GM19238 (cell line): ENCODE measurements at regions not wholly inside any gene's neighbourhood (a gene's known extent, or its start where the extent isn't known, plus 50 kb on each side); places are given as distances from the start of the nearest gene placed in this dataset.
"Not testable (repeated sequence)": the region's sequence is repeated elsewhere in the genome, so short reads cannot be mapped to it uniquely, and the experiment has no call there.

Source experiments
- DNase-seq: peaks from one replicate; pipeline ENCODE4 v3.0.0; 2011; ENCODE audit warnings: low spot score; ENCODE audit not compliant: insufficient read length

DNA sequence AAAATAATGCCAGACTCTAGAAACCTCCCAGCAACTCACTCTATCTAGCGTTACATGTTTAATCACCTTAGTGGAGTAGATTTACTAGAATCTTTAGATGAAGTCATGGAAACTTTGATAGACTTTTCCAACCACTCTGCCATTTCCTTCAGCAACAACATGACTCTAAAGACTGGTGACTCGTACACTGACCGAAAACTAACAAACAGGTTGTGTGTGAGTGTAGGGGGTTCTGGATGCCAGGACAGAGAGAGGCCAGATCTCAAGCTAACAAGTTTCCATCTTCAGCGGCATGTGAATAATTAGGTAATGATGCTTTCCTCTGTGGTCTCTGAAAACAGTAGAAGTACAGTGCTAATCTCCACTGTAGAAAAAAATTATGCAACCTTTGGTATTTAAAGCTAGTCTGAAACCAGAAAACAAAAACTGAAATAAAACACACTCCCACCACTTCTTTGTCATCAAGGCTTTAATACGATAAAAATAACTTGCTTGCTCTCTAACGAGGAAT lies 286.4 kb downstream of the PRDM5 start:
- DNase-seq, result no peak

DNA sequence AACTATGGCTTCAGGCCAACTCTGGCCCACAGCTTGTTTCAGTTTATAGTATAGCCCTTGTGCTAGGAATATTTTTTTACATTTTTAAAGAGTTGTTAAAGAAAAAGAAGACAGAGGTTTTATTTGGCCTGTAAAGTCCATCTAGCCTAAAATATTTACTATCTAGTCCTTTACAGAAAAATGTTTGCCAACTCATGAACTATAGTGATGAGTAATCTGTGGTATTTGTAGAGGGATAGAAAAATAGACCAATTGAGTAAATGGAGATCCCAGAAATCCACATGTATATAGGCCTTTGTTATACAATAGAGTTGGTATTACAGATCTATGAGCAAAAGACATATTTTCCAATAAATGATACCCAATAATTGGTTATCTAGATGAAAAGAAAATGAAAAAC lies 288.7 kb downstream of the PRDM5 start:
- no peak for DNase-seq

DNA sequence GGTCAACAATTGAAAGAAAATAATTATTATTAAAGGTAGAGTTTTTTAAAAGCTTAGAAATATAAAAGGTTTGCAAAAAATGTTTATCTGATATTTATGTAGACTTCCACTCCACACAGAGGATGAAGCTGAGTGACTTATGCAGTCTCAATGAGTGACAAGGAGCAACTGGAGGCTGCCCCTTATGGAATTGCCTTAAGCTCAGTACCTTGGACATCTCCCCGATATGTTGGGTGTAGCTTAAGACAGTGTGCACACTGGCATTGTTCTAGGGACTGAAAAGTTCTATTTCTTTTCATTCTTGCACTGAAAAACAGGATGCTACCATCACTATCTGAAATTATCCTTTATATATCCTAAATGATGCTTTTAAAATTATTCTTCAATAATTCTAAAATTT lies 292.1 kb downstream of the PRDM5 start:
- no peak for DNase-seq

DNA sequence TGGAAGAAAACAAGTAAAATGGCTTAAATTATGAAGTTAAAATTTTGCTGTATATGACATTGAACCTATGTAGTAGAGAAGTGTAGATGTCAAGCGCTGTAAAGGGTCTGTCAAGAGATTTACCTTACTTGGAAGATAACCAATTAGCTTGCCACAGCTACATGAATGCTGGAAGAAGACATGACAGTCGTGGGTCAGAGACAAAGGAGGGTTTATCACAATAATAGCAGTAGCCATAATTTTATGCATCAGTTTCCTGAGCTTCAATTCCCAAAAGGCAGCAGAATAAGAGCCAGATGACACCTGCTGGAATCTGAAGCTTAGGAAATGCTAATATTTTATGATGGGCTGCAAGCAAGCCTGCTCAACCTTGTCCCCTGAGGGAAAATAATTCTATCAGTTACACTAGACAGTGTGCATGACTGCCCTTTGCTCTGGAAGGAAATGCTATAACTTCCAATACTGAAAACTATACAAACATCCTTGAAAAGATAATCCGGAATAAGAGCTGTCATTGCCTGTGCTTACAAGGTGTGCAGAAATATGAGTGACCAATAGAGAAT lies 292.9 kb downstream of the PRDM5 start:
- no peak for DNase-seq

DNA sequence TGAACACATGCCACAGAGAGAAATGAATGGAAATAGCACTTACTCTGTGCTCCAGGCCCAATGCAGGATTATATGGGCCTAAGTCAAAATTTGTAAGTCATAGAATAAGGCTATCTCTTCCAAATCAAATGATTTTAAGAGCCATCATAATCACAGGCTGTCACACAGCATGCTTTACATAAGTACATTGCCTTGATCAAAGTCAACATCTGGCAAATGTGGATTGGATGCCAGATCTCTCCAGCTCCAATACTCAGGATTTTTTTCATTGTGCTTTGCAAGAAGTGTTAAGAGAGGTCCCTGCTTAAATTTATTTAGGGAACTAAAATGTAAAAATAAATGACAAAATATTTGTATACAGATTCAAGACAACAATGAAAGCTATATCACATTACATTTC lies 299.9 kb downstream of the PRDM5 start:
- DNase-seq, result no peak

DNA sequence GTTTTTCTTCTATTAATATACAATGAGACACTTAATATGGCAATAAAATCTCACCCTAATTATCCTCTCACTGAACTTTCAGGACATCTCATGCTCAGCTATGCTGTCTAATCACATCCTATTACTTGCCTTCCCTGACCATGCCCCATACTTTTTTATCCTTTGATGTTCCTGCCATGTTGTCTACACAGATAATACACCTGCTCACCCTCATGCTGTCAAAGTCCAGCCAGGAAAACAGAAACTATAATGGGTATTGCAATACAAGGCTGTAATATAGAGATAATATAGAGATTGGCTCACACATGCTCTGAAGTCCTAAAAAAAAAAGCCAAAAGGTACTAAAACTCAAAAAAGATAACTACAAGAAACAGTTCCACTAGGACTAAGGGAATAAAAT lies 305.4 kb downstream of the PRDM5 start:
- no peak for DNase-seq

DNA sequence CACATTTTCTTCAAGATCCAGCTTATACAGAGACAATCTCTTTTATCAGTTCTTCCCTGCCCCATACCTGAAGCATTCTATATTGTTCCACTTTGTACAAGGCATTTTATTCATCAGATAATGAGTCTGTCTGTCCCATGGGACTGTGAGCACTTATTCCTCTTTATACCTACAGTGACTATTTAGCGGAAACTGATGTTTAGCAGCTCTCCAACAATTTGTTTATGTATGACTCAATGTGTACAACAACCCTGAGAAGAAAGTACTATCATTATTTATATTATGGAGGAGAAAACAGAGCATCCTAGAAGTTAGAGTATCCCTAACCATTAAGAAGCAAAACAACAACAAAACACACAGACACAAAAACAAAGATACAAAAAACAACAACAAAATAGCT lies 306.5 kb downstream of the PRDM5 start:
- DNase-seq, result no peak

DNA sequence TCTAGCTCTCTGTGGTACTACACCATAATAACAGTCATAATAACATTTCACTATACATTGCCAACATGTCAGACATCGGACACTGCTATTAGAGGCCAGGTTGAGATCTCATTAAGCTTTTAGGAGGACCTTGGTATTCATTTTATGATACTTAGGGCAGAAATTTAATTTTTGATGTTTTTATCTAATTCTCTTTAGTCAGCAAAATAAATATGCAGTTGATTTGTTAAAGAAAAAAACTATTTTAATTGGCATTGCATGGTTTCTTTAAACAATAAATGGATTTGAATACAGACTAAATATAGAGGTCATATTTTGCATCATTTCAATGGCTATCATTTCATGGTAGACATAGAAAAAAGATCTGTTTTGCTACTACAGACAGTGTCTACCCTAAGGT lies 308.7 kb downstream of the PRDM5 start:
- no peak for DNase-seq

DNA sequence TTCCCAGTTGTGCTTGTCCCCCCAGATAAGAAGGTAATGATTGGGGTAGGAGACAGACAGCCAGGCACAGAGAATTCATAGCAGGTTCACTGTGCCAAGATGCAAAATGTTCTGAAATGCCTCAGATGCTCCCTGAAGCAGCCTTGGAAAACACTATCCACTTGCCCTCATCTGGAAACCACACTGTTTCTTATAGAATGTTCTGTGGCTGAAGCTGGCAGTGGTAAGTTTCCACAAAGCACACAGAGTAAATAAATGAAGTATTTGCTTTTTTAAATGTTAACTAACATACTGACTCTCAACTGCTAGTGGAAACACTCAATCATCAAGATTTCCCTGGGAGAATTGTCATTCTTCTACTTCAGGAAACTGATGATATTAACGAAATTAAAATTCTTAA lies 311.4 kb downstream of the PRDM5 start:
- DNase-seq, result no peak

DNA sequence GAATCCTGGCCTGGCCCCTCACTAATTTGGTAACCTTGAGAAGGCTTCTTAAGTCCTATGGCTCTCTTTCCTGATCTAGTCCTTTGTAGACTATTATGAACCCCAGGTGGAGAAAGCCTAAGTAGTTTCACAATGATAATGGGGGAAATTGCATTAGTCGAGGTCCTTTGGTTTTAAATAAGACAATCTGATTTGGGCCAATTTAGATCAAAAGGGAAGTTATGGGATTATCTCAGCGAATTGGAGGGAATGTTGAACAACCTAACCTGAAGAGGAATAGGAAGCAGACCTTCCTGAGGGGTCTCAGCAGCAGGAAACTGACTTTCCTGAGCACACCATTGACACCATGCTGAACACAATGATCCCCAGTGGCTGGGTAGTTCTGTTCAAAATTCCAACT lies 331.5 kb downstream of the PRDM5 start:
- DNase-seq, result no peak

DNA sequence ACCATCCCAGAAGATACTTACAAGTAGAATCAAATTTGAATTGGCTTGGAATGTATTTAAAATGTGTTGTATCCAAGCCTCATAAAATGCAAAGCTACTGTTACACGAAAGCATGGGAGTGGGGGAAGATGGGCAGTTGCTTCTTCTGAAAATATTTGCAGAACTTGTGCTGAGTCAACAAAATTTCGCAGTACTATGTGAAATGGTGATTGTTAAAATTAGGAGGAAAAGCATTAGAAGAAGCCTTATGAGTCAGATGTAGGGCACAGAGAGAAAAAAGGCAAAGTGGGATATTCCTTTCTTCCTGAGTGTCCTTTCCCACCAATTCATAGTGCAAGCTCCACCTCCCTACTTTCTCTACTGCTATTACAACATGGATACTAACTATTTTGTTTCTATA lies 332.7 kb downstream of the PRDM5 start:
- DNase-seq, result no peak

DNA sequence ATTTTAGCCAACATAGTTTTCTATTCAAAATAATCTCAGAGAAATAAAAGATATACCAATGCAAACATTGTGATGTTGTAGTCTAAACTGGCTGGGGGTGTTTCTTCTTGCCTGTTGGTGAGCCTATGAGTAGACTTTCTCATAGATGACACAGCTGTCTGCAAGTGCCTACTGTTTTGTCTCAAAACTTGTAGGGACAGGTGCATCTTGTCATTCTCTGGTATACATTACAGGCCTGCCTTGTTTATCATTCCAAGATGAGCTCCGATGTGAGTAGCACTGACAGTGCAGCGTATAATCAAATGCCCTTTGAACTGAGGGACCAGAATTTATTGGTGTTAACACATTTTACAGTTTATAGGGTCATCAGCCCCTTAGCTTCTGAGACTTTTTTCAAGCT lies 353.8 kb downstream of the PRDM5 start:
- no peak for DNase-seq

DNA sequence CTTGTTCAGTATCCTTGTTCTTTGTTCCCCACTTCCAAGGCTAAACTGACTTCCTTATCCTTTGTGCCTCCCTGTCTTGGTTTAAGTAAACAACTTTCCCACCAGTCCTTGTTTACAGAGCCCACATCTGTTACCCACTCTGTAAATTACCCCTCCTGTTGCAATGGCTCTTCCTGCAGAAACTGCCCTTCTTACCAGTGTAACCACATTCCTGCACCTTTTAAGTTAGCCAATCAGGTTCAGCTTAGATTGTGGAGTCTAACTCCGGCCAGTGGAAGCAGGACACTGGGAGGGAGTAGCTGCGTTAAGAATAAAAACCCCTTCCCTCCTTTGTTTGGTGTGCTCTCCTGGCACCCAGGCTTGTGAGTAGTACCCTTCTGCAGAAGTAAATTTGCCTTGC lies 360.9 kb downstream of the PRDM5 start:
- no peak for DNase-seq

DNA sequence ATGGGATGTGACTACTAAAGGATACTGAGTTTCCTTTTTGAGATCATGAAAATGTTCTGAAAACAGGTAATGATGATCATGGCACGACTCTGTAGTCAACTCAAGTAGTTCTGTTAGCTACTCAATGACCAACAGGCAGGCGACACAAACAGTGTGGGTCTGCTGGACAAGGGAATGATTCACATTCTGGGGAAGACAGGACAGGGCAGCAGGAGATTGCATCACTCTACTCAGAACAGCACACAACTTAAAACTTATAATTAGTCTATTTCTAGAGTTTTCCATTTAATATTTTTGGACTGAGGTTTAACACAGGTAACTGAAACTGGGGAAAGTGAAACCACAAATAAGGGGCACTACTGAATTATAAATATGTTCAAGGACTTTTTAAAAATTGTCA lies 365.2 kb downstream of the PRDM5 start:
- no peak for DNase-seq

DNA sequence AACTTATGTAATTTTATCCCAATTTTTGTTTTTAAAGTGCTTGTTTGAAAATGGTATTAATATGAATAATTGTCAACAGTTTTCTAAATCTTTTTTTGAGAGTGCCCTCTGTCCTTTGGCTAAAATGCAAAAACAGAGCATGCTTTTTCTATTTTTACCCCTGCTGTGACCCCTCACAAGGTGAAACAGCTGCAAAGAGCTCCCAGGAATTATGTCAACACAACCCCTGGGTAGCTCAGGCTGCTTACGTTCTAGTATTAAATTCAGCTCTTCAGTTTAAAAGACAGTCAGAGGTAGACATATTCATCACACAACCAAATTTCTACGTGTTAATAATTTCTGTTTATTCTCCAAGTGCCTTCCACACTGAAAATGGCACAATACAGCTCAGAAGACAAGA lies 367.5 kb downstream of the PRDM5 start:
- DNase-seq, result no peak

DNA sequence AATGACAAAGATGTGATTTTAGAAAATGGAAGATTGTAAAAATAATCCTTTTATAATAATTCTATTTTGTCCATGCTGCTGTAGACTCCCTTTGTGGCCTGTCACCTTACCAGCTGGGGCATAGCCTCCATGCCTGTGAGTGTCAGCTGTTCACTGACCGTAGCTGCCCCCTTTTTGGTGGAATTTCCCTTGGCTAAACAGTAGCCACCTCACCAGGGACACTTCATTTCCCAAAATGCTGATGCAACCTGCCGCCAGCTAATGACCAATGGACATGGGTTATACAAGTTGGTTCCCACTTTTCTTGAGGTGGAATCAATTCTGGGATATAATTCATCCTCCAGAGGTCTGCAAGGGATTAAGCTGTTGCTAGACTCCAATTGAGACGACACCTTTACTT lies 368.4 kb downstream of the PRDM5 start:
- DNase-seq, result no peak

DNA sequence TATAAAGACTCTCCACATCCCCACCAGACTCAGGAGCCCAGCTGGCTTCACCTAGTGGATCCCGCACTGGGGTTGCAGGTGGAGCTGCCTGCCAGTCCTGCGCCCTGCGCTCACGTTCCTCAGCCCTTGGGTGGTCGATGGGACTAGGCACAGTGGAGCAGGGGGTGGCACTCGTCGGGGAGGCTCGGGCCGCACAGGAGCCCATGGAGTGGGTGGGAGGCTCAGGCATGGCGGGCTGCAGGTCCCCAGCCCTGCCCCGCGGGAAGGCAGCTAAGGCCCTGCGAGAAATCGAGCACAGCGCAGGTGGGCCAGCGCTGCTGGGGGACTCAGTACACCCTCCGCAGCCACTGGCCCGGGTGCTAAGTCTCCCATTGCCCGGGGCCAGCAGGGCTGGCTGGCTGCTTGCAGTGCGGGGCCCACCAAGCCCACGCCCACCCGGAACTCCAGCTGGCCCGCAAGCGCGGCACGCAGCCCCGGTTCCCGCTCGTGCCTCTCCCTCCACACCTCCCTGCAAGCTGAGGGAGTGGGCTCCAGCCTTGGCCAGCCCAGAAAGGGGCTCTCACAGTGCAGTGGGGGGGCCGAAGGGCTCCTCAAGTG lies 371.8 kb downstream of the PRDM5 start:
- not testable (repeated sequence) for DNase-seq

DNA sequence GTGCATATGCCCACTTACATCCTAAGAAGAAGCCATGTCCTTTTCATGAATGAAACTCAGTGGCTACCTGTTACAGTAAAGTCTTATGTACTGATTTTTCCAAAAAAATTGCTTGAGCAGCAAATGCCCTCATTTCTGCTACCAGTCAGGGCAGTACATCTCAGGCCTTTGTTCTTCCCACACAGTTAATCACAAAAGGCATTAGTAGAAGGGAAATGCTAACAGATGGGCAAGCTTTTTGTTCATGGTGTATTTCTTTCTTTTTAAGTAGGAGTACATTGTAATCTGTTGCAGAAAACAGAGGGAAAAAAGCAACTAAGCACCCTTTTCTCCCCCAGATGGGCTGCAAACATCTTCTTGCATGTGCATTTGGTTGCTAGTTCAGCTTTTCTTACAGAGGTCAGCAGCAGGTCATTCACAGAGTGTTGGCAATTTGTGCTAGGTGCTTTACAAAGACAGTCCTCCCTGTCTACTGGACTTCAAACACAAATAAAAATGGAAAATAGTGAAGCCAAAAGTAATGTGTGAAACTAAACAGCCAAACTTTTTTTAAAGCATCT lies 373.4 kb downstream of the PRDM5 start:
- DNase-seq, result no peak

DNA sequence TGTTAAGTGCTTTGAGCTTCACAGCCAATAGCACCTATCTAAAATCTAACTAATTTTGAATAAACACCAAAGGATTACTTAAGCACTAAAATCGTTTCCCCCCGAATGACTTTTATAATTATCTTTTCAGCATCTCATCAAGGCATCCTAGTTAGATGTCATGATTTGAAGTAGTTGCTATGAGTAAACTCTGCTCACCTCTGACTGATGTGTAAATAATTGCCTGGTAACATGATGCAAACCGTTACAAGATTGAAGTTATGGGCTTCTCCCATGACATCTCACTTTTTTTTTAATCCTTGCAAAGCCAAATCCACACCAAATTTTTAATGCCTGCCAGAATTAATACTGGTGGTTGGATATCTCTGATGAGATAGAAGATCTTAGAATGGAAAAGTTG lies 377.1 kb downstream of the PRDM5 start:
- no peak for DNase-seq

DNA sequence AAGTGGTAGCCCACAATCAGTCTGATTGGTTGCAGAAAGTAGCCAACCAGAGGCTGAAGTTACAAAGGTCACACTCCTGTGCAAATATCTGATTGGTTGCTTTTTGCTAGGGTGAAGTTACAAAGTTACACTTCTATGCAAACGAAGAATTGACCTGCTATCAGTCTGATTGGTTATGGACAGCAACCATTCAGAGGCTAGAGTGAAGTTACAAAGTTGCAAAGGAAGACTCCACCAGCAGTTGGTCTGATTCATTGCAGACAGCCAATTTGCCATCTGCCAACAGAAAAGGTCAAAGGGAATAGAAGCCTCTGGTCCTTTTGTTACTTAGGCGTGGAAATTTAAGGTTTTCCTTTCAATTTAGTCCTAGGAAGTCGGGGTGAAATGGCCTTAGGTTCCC lies 377.7 kb downstream of the PRDM5 start:
- DNase-seq, result no peak

DNA sequence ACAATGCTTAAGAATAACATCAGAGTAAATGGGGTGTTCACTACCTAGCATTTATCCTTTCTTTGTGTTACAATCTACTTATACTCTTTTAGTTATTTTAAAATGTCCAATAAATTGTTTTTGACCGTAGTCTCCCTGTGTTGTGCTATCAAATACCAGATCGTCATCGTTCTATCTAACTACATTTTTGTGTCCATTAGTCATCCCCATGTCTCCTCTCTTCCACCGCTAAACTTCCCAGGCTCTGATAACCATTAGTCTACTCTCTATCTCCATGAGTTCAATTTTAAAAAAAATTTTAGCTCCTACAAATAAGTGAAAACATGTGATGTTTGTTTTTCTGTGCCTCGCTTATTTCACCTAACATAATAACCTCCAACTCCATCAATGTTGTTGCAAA lies 381.9 kb downstream of the PRDM5 start:
- DNase-seq, result no peak

DNA sequence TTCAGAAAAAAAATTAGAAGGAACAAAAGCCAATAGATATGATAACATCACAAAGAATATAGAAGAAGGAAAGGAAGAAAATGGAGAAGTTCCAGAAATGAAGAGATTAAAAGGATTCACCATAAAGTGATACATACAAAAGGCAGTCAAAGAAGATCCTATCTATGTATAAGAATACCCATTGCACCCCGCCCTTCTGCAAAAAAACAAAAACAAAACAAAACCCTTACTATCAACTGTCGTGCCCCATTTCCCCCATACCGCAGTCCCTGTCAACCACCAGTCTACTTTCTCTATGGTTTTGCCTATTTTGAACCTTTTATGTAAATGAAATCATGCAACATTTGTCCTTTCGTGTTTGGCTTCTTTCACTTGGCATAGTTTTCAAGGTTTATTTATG lies 385.6 kb downstream of the PRDM5 start:
- no peak for DNase-seq

DNA sequence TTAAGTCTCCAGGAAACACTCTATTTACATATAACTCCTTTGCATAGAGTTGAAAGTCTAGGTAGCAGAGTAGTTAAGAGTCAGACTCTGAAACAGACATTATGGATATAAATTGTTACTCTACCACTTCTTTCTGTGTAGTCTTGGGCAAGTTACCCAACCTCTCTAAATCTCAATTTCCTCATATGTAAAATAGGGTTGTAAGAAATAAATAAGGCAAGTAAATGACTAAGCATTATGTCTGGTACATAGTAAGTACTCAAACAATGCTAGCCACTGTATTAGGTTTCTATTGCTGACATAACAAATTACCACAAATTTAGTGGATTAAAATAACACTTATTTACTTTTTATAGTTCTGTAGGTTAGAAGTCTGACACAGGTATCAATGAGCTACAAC lies 394.1 kb downstream of the PRDM5 start:
- no peak for DNase-seq
